Liver (tissue), 7 donors: ENCODE measurements at regions not wholly inside any gene's neighbourhood (a gene's known extent, or its start where the extent isn't known, plus 50 kb on each side); places are given as distances from the start of the nearest gene placed in this dataset.
A peak's percentile ranks its signal among the peaks of the same experiment; 100 is the strongest.

Experiments used
- DNase-seq: peaks from one replicate; pipeline ENCODE4 v3.0.0-alpha.2; 2017; ENCODE audit warnings: low spot score
- H3K27ac ChIP-seq, 2 donors: one replicate each; pipeline ENCODE4 v1.7.0; 2013; ENCODE audit warnings: inconsistent platforms in 2 of 2, low read length in 2 of 2, control low read depth in 1 of 2, low read depth in 1 of 2, mild to moderate bottlenecking in 1 of 2
- H3K27me3 ChIP-seq, 4 donors: one replicate each; pipeline versions ENCODE4 v1.6.1 to v1.7.0; 2013; ENCODE audit warnings: low read length in 3 of 4, inconsistent platforms in 1 of 4, mild to moderate bottlenecking in 1 of 4, moderate library complexity in 1 of 4; ENCODE audit not compliant: control insufficient read depth in 4 of 4, insufficient read depth in 4 of 4
- H3K36me3 ChIP-seq, 4 donors: one replicate each; pipeline versions ENCODE4 v1.6.1 to v1.7.0; 2013; ENCODE audit warnings: low read length in 3 of 4, mild to moderate bottlenecking in 3 of 4, low read depth in 1 of 4, moderate library complexity in 1 of 4; ENCODE audit not compliant: control insufficient read depth in 4 of 4, insufficient read depth in 3 of 4
- H3K4me1 ChIP-seq, 4 donors: one replicate each; pipeline versions ENCODE4 v1.6.1 to v1.7.0; 2013; ENCODE audit warnings: low read length in 3 of 4, mild to moderate bottlenecking in 3 of 4, moderate library complexity in 1 of 4; ENCODE audit not compliant: control insufficient read depth in 4 of 4, insufficient read depth in 4 of 4
- H3K4me3 ChIP-seq, 3 donors: one replicate each; pipeline versions ENCODE4 v1.6.1 to v1.7.0; 2013; ENCODE audit warnings: low read length in 3 of 3, control low read depth in 1 of 3, low read depth in 1 of 3, mild to moderate bottlenecking in 1 of 3
- H3K9ac ChIP-seq, 2 donors: one replicate each; pipeline ENCODE4 v1.7.0; 2013; ENCODE audit warnings: low read length in 2 of 2, mild to moderate bottlenecking in 2 of 2, moderate library complexity in 2 of 2, control low read depth in 1 of 2, low read depth in 1 of 2
- H3K9me3 ChIP-seq, 4 donors: one replicate each; pipeline versions ENCODE4 v1.6.1 to v1.7.0; 2013; ENCODE audit warnings: low read length in 3 of 4; ENCODE audit not compliant: control insufficient read depth in 4 of 4
- ATF3 ChIP-seq: IDR thresholded peaks from 2 replicates; pipeline ENCODE4 v1.6.1; 2016; ENCODE audit warnings: antibody characterized with exemption
- FOXA1 ChIP-seq: IDR thresholded peaks from 2 replicates; pipeline ENCODE4 v1.6.1; 2016; ENCODE audit warnings: antibody characterized with exemption
- FOXA2 ChIP-seq: IDR thresholded peaks from 2 replicates; pipeline ENCODE4 v1.6.1; 2016; ENCODE audit warnings: antibody characterized with exemption
- GABPA ChIP-seq, 2 donors: IDR thresholded peaks in 1 of 2; conservative IDR thresholded peaks in 1 of 2; 2 replicates each; pipeline ENCODE4 v1.6.1; 2016; ENCODE audit warnings: antibody characterized with exemption in 2 of 2, mild to moderate bottlenecking in 1 of 2, moderate library complexity in 1 of 2
- HNF4A ChIP-seq, 2 donors: conservative IDR thresholded peaks; 2 replicates each; pipeline ENCODE4 v1.6.1; 2016; ENCODE audit warnings: antibody characterized with exemption in 2 of 2, mild to moderate bottlenecking in 2 of 2
- HNF4G ChIP-seq: IDR thresholded peaks from 2 replicates; pipeline ENCODE4 v1.6.1; 2016; ENCODE audit warnings: antibody characterized with exemption
- JUND ChIP-seq, 2 donors: IDR thresholded peaks; 2 replicates each; pipeline ENCODE4 v1.6.1; 2016; ENCODE audit warnings: antibody characterized with exemption in 2 of 2
- MAX ChIP-seq: IDR thresholded peaks from 2 replicates; pipeline ENCODE4 v1.6.1; 2016; ENCODE audit warnings: antibody characterized with exemption
- NR2F2 ChIP-seq: IDR thresholded peaks from 2 replicates; pipeline ENCODE4 v1.6.1; 2016; ENCODE audit warnings: antibody characterized with exemption
- RAD21 ChIP-seq, 2 donors: IDR thresholded peaks; 2 replicates each; pipeline ENCODE4 v1.6.1; 2016; ENCODE audit warnings: antibody characterized with exemption in 2 of 2, mild to moderate bottlenecking in 2 of 2
- REST ChIP-seq: IDR thresholded peaks from 2 replicates; pipeline ENCODE4 v1.6.1; 2016; ENCODE audit warnings: antibody characterized with exemption, mild to moderate bottlenecking
- RXRA ChIP-seq, 2 donors: IDR thresholded peaks; 2 replicates each; pipeline ENCODE4 v1.6.1; 2017 to 2018; ENCODE audit warnings: antibody characterized with exemption in 2 of 2, mild to moderate bottlenecking in 1 of 2
- SP1 ChIP-seq: IDR thresholded peaks from 2 replicates; pipeline ENCODE4 v1.6.1; 2018; ENCODE audit warnings: antibody characterized with exemption, mild to moderate bottlenecking
- TAF1 ChIP-seq: conservative IDR thresholded peaks from 2 replicates; pipeline ENCODE4 v1.6.1; 2016; ENCODE audit warnings: antibody characterized with exemption, mild to moderate bottlenecking
- YY1 ChIP-seq: IDR thresholded peaks from 2 replicates; pipeline ENCODE4 v1.6.1; 2016; ENCODE audit warnings: antibody characterized with exemption, mild to moderate bottlenecking
- ZBTB33 ChIP-seq: IDR thresholded peaks from 2 replicates; pipeline ENCODE4 v1.6.1; 2016; ENCODE audit warnings: antibody characterized with exemption
- WGBS: extraction: QIAGEN DNeasy Blood & Tissue Kit; methylation state at CpG from one replicate; pipeline ENCODE4 v1.1.7; 2013; 5-methylcytosine and 5-hydroxymethylcytosine counted together
- donor health status: healthy.
- donor health status: healthy.
- donor health status: healthy.
- donor health status: healthy.

- Histone ChIP-seq H3K4me3 (no peak overlapping the region), H3K9me3 (no peaks in the 10 kb centered on the region), H3K9ac (no peak overlapping the region), H3K4me1 (no peaks in the 10 kb centered on the region), H3K36me3 (no peaks in the 10 kb centered on the region), H3K27me3 (no peaks in the 10 kb centered on the region), H3K27ac (no peak overlapping the region)
- TF ChIP-seq FOXA2 (no peak), YY1 (no peak), HNF4A (conservative IDR thresholded peaks at IDR 0.05) (no peak), RAD21 (IDR thresholded peaks at IDR 0.05) (no peak), TAF1 (no peak), RXRA (IDR thresholded peaks at IDR 0.05) (no peak), NR2F2 (no peak), FOXA1 (no peak), ATF3 (no peak), REST (no peak), MAX (no peak), HNF4G (no peak), GABPA (IDR thresholded peaks at IDR 0.05 in 1 of 2, conservative IDR thresholded peaks at IDR 0.05 in 1 of 2) (no peak), JUND (IDR thresholded peaks at IDR 0.05) (no peak), ZBTB33 (no peak), SP1 (no peak)
- DNase-seq, result no peak
- WGBS, result 93% methylated on average over 3 of the region's 3 CpGs
Observed at GRCh38 chr11:105245781-105246315, 106.3 kb upstream of the CARD18 start.

- H3K4me3 ChIP-seq, result no peak overlapping the region
- 66% methylated on average over 4 of the region's 4 CpGs for WGBS
- DNase-seq, result no peak
- H3K4me1 ChIP-seq, result no peaks in the 10 kb centered on the region
- H3K27me3 ChIP-seq, result no peaks in the 10 kb centered on the region
- no peak overlapping the region for H3K9ac ChIP-seq
- H3K9me3 ChIP-seq, result no peaks in the 10 kb centered on the region
- no peaks in the 10 kb centered on the region for H3K36me3 ChIP-seq
- no peak overlapping the region for H3K27ac ChIP-seq
- peak in 1 of 2 donors; percentile 20 for TF ChIP-seq RXRA (IDR thresholded peaks at IDR 0.05)
- no peak for TF ChIP-seq FOXA2
Observed at GRCh38 chr11:105244160-105244825, 104.7 kb upstream of the CARD18 start.
